ENCODE measurements at regions not wholly inside any gene's neighbourhood (a gene's known extent, or its start where the extent isn't known, plus 50 kb on each side); places are given as distances from the start of the nearest gene placed in this dataset.

DNA sequence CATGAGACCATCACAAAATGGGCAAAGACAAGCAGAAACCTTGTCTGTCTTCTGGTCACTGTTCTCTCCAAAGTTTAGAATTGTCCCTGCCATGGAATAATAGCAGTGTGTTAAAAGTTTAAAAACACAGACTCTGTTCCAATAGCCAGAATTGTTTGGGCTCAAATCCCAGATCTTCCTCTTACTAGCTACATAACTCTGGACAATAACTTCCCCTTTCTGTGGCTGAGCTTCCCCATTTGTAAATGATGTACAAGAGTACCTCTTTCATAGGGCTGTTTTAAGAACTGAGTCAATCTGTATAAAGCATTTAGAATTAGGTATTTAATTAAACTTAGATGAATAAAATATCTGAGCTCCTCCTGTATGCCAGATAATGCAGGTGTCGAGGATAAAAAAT, 623.0 kb downstream of the NTRK3 start:
- H3K4me2 ChIP-seq (ENCODE audit: insufficient read depth, low read length), result no peak overlapping the region
- ATAC-seq (ENCODE audit: insufficient read depth, low read depth), result no peak
- DNase-seq, result no peak
- H3K9me3 ChIP-seq (ENCODE audit: insufficient read depth, low read length, severe bottlenecking), result no peaks in the 10 kb centered on the region
- no peaks in the 10 kb centered on the region for H3K27me3 ChIP-seq (ENCODE audit: insufficient read depth, low read length, poor library complexity)
- no peak overlapping the region for H3K4me3 ChIP-seq (ENCODE audit: low read depth in 1 of 2, low read length in 2 of 2)
- TF ChIP-seq, protein P1, sequence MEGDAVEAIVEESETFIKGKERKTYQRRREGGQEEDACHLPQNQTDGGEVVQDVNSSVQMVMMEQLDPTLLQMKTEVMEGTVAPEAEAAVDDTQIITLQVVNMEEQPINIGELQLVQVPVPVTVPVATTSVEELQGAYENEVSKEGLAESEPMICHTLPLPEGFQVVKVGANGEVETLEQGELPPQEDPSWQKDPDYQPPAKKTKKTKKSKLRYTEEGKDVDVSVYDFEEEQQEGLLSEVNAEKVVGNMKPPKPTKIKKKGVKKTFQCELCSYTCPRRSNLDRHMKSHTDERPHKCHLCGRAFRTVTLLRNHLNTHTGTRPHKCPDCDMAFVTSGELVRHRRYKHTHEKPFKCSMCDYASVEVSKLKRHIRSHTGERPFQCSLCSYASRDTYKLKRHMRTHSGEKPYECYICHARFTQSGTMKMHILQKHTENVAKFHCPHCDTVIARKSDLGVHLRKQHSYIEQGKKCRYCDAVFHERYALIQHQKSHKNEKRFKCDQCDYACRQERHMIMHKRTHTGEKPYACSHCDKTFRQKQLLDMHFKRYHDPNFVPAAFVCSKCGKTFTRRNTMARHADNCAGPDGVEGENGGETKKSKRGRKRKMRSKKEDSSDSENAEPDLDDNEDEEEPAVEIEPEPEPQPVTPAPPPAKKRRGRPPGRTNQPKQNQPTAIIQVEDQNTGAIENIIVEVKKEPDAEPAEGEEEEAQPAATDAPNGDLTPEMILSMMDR (IDR thresholded peaks at IDR 0.05; ENCODE audit: borderline replicate concordance, extremely low read depth, low read length, poor library complexity, severe bottlenecking), result no peak
- H4K20me1 ChIP-seq (ENCODE audit: insufficient read depth, low read length), result no peaks in the 10 kb centered on the region
- H2AFZ ChIP-seq (ENCODE audit: low read depth, low read length), result no peak overlapping the region
- H3K79me2 ChIP-seq (ENCODE audit: insufficient read depth, low read length), result no peaks in the 10 kb centered on the region
- no peaks in the 10 kb centered on the region for H3K36me3 ChIP-seq (ENCODE audit: insufficient read depth, low read length)
- H3K4me1 ChIP-seq (ENCODE audit: insufficient read depth, low read length), result no peaks in the 10 kb centered on the region
- no peak overlapping the region for H3K9ac ChIP-seq (ENCODE audit: low read depth, low read length)
- no peak overlapping the region for H3K27ac ChIP-seq (ENCODE audit: low read length)

DNA sequence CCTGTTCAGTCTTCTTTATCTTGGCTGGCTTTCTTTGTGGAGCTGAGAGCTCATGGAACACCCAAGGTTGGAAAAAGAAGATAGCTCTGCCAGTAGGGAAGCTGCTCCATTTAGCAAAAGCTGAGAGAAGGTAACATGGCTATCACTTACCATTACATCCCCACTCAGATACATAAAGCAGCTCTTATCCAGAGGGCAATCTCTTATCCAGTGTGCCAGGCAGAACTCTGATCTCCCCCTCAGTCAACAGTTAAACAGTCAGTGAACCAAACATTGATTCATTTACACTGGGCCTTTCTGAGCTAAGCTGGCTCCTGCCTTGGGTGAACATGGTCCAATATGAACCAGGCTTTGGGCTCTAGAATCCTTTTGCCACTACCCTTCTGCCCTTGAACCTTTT, 624.2 kb downstream of the NTRK3 start:
- no peaks in the 10 kb centered on the region for H3K36me3 ChIP-seq (ENCODE audit: insufficient read depth, low read length)
- ATAC-seq (ENCODE audit: insufficient read depth, low read depth), result no peak
- no peak for DNase-seq
- TF ChIP-seq, protein P1 (IDR thresholded peaks at IDR 0.05; ENCODE audit: borderline replicate concordance, extremely low read depth, low read length, poor library complexity, severe bottlenecking), result no peak
- TF ChIP-seq EZH2 (IDR thresholded peaks at IDR 0.05; ENCODE audit: borderline replicate concordance, low read depth, low read length, severe bottlenecking), result no peak
- no peak overlapping the region for H2AFZ ChIP-seq (ENCODE audit: low read depth, low read length)
- H4K20me1 ChIP-seq (ENCODE audit: insufficient read depth, low read length), result no peaks in the 10 kb centered on the region
- no peak overlapping the region for H3K27ac ChIP-seq (ENCODE audit: low read length)
- no peaks in the 10 kb centered on the region for H3K27me3 ChIP-seq (ENCODE audit: insufficient read depth, low read length, poor library complexity)
- no peaks in the 10 kb centered on the region for H3K79me2 ChIP-seq (ENCODE audit: insufficient read depth, low read length)
- H3K4me1 ChIP-seq (ENCODE audit: insufficient read depth, low read length), result no peaks in the 10 kb centered on the region
- no peaks in the 10 kb centered on the region for H3K9me3 ChIP-seq (ENCODE audit: insufficient read depth, low read length, severe bottlenecking)
- H3K4me2 ChIP-seq (ENCODE audit: insufficient read depth, low read length), result no peak overlapping the region
- no peak overlapping the region for H3K4me3 ChIP-seq (ENCODE audit: low read depth in 1 of 2, low read length in 2 of 2)
- no peak overlapping the region for H3K9ac ChIP-seq (ENCODE audit: low read depth, low read length)

DNA sequence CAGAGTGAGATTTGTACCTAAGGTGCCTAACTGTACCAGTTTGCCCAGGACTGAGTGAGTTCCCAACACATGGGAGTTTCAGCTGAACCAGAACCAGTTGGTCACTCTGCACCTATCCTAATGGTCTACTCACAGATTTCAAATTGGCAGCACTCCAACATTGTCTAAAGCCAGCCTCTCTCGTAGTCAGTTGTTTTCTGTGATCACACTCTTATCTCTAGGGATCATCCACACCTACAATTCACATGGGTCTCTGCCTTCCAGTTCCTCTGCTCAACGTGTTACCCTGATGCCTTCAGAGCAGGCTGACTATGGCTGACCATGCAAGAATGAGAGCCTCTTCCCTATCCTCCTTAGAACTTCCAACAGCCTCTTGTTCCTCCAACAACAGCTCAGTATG, 624.8 kb downstream of the NTRK3 start:
- Histone ChIP-seq H3K9me3 (ENCODE audit: insufficient read depth, low read length, severe bottlenecking) (no peaks in the 10 kb centered on the region), H2AFZ (ENCODE audit: low read depth, low read length) (no peak overlapping the region), H3K27ac (ENCODE audit: low read length) (no peak overlapping the region), H4K20me1 (ENCODE audit: insufficient read depth, low read length) (no peaks in the 10 kb centered on the region), H3K4me3 (ENCODE audit: low read depth in 1 of 2, low read length in 2 of 2) (no peak overlapping the region), H3K9ac (ENCODE audit: low read depth, low read length) (no peak overlapping the region), H3K79me2 (ENCODE audit: insufficient read depth, low read length) (no peaks in the 10 kb centered on the region), H3K36me3 (ENCODE audit: insufficient read depth, low read length) (no peaks in the 10 kb centered on the region), H3K27me3 (ENCODE audit: insufficient read depth, low read length, poor library complexity) (no peaks in the 10 kb centered on the region), H3K4me1 (ENCODE audit: insufficient read depth, low read length) (no peaks in the 10 kb centered on the region), H3K4me2 (ENCODE audit: insufficient read depth, low read length) (no peak overlapping the region)
- DNase-seq (no peak), ATAC-seq (ENCODE audit: insufficient read depth, low read depth) (no peak)
- no peak for TF ChIP-seq EZH2 (IDR thresholded peaks at IDR 0.05; ENCODE audit: borderline replicate concordance, low read depth, low read length, severe bottlenecking)
- TF ChIP-seq, protein P1 (IDR thresholded peaks at IDR 0.05; ENCODE audit: borderline replicate concordance, extremely low read depth, low read length, poor library complexity, severe bottlenecking), result no peak

DNA sequence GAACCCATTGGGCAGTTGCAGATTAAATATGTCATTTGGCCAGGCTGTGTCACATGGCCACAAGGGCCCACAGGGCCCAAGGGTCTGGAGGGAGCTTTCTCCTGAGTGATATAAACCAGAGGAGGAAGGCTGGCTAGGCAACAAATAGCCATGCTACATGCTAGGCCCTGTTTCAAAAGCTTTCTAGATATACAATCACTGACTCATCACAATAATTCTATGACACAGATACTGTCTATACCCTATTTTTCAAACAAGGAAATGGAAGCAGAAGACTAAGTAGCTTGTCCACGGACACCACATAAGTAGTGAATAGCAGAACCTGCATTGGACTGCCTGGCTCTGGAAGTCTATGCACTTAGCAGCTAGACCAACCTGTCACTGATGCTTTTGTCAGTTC, 625.4 kb downstream of the NTRK3 start:
- Histone ChIP-seq H3K79me2 (ENCODE audit: insufficient read depth, low read length) (no peaks in the 10 kb centered on the region), H2AFZ (ENCODE audit: low read depth, low read length) (no peak overlapping the region), H3K9ac (ENCODE audit: low read depth, low read length) (no peak overlapping the region), H4K20me1 (ENCODE audit: insufficient read depth, low read length) (no peaks in the 10 kb centered on the region), H3K27ac (ENCODE audit: low read length) (no peak overlapping the region), H3K4me2 (ENCODE audit: insufficient read depth, low read length) (no peak overlapping the region), H3K4me1 (ENCODE audit: insufficient read depth, low read length) (no peaks in the 10 kb centered on the region), H3K36me3 (ENCODE audit: insufficient read depth, low read length) (no peaks in the 10 kb centered on the region), H3K4me3 (ENCODE audit: low read depth in 1 of 2, low read length in 2 of 2) (no peak overlapping the region), H3K27me3 (ENCODE audit: insufficient read depth, low read length, poor library complexity) (no peaks in the 10 kb centered on the region), H3K9me3 (ENCODE audit: insufficient read depth, low read length, severe bottlenecking) (no peaks in the 10 kb centered on the region)
- no peak for DNase-seq
- no peak for ATAC-seq (ENCODE audit: insufficient read depth, low read depth)
- TF ChIP-seq EZH2 (IDR thresholded peaks at IDR 0.05; ENCODE audit: borderline replicate concordance, low read depth, low read length, severe bottlenecking), result no peak
- TF ChIP-seq, protein P1 (IDR thresholded peaks at IDR 0.05; ENCODE audit: borderline replicate concordance, extremely low read depth, low read length, poor library complexity, severe bottlenecking), result no peak
